Lower leg skin (tissue), 3 donors: ENCODE measurements at regions not wholly inside any gene's neighbourhood (a gene's known extent, or its start where the extent isn't known, plus 50 kb on each side); places are given as distances from the start of the nearest gene placed in this dataset.

Source experiments
- POLR2A ChIP-seq, 2 donors: fragments of 450-650 bp; IDR thresholded peaks; one replicate each; pipeline ENCODE4 v1.6.1; 2016 to 2017; ENCODE audit warnings: antibody characterized with exemption in 2 of 2, mild to moderate bottlenecking in 1 of 2, moderate library complexity in 1 of 2
- TF ChIP-seq, protein P1 (sequence below), 3 donors: fragments of 450-650 bp; IDR thresholded peaks; one replicate each; pipeline ENCODE4 v1.5.1; 2016; ENCODE audit warnings: antibody characterized with exemption in 3 of 3, mild to moderate bottlenecking in 3 of 3, moderate library complexity in 2 of 3

DNA sequence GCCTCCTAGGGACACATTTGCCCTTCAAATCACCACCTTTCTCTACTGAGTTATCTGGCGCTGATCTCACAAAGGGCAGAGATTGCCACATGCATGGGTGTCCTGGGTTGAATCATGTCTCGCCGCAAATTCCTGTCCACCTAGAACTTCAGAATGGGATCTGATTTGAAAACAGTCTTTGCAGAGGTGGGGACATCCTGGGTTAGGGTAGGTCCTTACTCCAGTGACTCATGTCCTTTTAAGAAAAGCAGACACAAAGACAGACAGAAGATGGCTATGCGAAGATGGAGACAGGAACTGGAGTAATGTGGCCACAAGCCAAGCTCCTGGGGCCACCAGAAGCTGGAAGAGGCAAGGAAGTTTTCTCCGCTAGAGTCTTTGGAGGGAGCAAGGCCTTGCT lies 197.4 kb upstream of the SMIM21 start:
- TF ChIP-seq, protein P1, sequence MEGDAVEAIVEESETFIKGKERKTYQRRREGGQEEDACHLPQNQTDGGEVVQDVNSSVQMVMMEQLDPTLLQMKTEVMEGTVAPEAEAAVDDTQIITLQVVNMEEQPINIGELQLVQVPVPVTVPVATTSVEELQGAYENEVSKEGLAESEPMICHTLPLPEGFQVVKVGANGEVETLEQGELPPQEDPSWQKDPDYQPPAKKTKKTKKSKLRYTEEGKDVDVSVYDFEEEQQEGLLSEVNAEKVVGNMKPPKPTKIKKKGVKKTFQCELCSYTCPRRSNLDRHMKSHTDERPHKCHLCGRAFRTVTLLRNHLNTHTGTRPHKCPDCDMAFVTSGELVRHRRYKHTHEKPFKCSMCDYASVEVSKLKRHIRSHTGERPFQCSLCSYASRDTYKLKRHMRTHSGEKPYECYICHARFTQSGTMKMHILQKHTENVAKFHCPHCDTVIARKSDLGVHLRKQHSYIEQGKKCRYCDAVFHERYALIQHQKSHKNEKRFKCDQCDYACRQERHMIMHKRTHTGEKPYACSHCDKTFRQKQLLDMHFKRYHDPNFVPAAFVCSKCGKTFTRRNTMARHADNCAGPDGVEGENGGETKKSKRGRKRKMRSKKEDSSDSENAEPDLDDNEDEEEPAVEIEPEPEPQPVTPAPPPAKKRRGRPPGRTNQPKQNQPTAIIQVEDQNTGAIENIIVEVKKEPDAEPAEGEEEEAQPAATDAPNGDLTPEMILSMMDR (IDR thresholded peaks at IDR 0.05) = no peak
- TF ChIP-seq POLR2A (IDR thresholded peaks at IDR 0.05) = no peak
